ENCODE measurements at regions not wholly inside any gene's neighbourhood (a gene's known extent, or its start where the extent isn't known, plus 50 kb on each side); places are given as distances from the start of the nearest gene placed in this dataset.

DNA sequence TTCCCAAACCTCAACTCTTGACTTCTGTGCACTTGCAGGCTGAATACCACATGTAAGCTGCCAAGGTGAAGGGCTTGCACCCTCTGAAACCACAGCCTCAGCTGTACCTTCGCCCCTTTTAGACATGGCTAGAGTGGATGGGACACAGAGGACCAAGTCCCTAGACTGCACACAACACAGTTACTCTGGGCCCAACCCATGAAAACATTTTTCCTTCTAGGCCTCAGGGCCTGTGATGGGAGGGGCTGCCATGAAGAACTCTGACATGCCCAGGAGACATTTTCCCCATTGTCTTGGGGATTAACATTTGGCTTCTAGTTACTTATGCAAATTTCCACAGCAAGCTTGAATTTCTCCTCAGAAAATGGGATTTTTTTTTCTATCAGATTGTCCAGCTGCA, 331.0 kb upstream of the RGMB start:
- POLR2A ChIA-PET = no interaction called here
- Mint-ChIP-seq H3K4me1 (ENCODE audit: low read depth, unreplicated experiment) (no peaks in the 10 kb centered on the region), H3K36me3 (ENCODE audit: insufficient read depth, unreplicated experiment) (no peaks in the 10 kb centered on the region), H3K27ac (ENCODE audit: unreplicated experiment) (no peak overlapping the region), H3K4me3 (ENCODE audit: unreplicated experiment) (no peak overlapping the region), H3K9me3 (ENCODE audit: unreplicated experiment) (peaks cover 12% of the 10 kb centered on the region), H3K27me3 (ENCODE audit: insufficient read depth, unreplicated experiment) (no peaks in the 10 kb centered on the region)
- no peaks in the 10 kb centered on the region for H3K36me3 ChIP-seq (ENCODE audit: control insufficient read depth, insufficient read depth, low read length)
- no peaks in the 10 kb centered on the region for H3K27me3 ChIP-seq (replicated peaks; ENCODE audit: control insufficient read depth, insufficient read depth, low read length)
- no peaks in the 10 kb centered on the region for H3K4me1 ChIP-seq
- no peak overlapping the region for H3K4me3 ChIP-seq (ENCODE audit: low read depth, low read length)
- no peak for DNase-seq
- TF ChIP-seq, protein P1, sequence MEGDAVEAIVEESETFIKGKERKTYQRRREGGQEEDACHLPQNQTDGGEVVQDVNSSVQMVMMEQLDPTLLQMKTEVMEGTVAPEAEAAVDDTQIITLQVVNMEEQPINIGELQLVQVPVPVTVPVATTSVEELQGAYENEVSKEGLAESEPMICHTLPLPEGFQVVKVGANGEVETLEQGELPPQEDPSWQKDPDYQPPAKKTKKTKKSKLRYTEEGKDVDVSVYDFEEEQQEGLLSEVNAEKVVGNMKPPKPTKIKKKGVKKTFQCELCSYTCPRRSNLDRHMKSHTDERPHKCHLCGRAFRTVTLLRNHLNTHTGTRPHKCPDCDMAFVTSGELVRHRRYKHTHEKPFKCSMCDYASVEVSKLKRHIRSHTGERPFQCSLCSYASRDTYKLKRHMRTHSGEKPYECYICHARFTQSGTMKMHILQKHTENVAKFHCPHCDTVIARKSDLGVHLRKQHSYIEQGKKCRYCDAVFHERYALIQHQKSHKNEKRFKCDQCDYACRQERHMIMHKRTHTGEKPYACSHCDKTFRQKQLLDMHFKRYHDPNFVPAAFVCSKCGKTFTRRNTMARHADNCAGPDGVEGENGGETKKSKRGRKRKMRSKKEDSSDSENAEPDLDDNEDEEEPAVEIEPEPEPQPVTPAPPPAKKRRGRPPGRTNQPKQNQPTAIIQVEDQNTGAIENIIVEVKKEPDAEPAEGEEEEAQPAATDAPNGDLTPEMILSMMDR (IDR thresholded peaks at IDR 0.05; ENCODE audit: insufficient read depth in 1 of 2, low read depth in 1 of 2, low read length in 1 of 2, severe bottlenecking in 1 of 2, unreplicated experiment in 1 of 2) = no peak
- intact Hi-C loops (cut with micrococcal nuclease; ENCODE audit: unreplicated experiment) = no loop called here
- no TSS peak for BruUV-seq (replicated peaks)
- CTCF ChIA-PET = no interaction called here
- H3K9me3 ChIP-seq = no peaks in the 10 kb centered on the region; the same call in 1 of the 2 replicates

DNA sequence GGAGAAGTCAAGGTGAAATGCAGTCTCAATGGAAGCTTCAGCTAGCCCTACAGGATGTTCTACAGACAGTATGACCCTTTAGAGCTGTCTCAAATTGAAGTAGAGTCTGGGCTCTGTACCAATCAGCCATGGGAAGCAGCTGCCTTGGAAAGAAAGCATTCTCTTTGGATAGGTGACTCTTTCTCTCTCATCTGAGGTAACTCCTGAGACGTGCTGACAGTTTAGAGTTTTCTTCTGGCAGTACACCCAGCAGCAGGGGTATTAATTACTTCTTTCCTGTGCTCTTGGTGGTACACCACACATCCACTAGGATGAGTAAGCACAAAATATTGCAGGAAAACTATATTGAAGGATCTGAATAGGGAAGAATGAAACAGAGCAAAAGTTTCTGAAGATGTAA, 329.6 kb upstream of the RGMB start:
- H3K36me3 Mint-ChIP-seq (ENCODE audit: insufficient read depth, unreplicated experiment) = no peaks in the 10 kb centered on the region
- no peak overlapping the region for H3K27ac Mint-ChIP-seq (ENCODE audit: unreplicated experiment)
- no peaks in the 10 kb centered on the region for H3K4me1 ChIP-seq
- no peak overlapping the region for H3K4me3 Mint-ChIP-seq (ENCODE audit: unreplicated experiment)
- DNase-seq = no peak
- no TSS peak for BruUV-seq (replicated peaks)
- no peaks in the 10 kb centered on the region; the same call in 1 of the 2 replicates for H3K9me3 ChIP-seq
- no peaks in the 10 kb centered on the region for H3K36me3 ChIP-seq (ENCODE audit: control insufficient read depth, insufficient read depth, low read length)
- ChIA-PET POLR2A (no interaction called here), CTCF (no interaction called here)
- H3K9me3 Mint-ChIP-seq (ENCODE audit: unreplicated experiment) = peaks cover 12% of the 10 kb centered on the region
- H3K27me3 ChIP-seq (replicated peaks; ENCODE audit: control insufficient read depth, insufficient read depth, low read length) = no peaks in the 10 kb centered on the region
- TF ChIP-seq, protein P1 (IDR thresholded peaks at IDR 0.05; ENCODE audit: insufficient read depth in 1 of 2, low read depth in 1 of 2, low read length in 1 of 2, severe bottlenecking in 1 of 2, unreplicated experiment in 1 of 2) = no peak
- H3K27me3 Mint-ChIP-seq (ENCODE audit: insufficient read depth, unreplicated experiment) = peaks cover 4% of the 10 kb centered on the region
- intact Hi-C loops (cut with micrococcal nuclease; ENCODE audit: unreplicated experiment) = no loop called here
- H3K4me3 ChIP-seq (ENCODE audit: low read depth, low read length) = no peak overlapping the region
- no peaks in the 10 kb centered on the region for H3K4me1 Mint-ChIP-seq (ENCODE audit: low read depth, unreplicated experiment)

DNA sequence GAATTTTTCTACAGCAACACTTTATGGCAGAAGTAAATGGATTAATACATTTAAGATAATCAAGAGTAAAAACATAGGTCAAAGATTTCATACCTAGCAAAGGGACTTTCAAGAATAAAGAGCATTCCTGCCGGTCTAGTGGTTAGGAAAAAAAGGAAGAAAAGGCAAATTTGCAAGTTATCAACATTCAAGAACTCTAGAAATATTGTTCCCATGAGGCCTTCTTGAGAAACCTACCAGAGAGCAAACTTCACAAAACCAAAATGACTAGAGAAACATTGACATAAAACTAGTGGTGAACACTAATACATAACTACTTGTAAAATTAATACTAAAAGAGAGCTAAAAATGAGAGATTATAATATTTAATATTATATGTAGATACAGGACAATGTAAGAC, 320.2 kb upstream of the RGMB start:
- Mint-ChIP-seq H3K4me1 (ENCODE audit: low read depth, unreplicated experiment) (no peaks in the 10 kb centered on the region), H3K4me3 (ENCODE audit: unreplicated experiment) (no peak overlapping the region), H3K36me3 (ENCODE audit: insufficient read depth, unreplicated experiment) (no peaks in the 10 kb centered on the region), H3K27ac (ENCODE audit: unreplicated experiment) (no peak overlapping the region), H3K27me3 (ENCODE audit: insufficient read depth, unreplicated experiment) (peaks cover 5% of the 10 kb centered on the region), H3K9me3 (ENCODE audit: unreplicated experiment) (no peaks in the 10 kb centered on the region)
- TF ChIP-seq, protein P1 (IDR thresholded peaks at IDR 0.05; ENCODE audit: insufficient read depth in 1 of 2, low read depth in 1 of 2, low read length in 1 of 2, severe bottlenecking in 1 of 2, unreplicated experiment in 1 of 2) = no peak
- Histone ChIP-seq H3K36me3 (ENCODE audit: control insufficient read depth, insufficient read depth, low read length) (no peaks in the 10 kb centered on the region), H3K4me3 (ENCODE audit: low read depth, low read length) (no peak overlapping the region), H3K27me3 (replicated peaks; ENCODE audit: control insufficient read depth, insufficient read depth, low read length) (no peaks in the 10 kb centered on the region), H3K4me1 (no peaks in the 10 kb centered on the region), H3K9me3 (no peaks in the 10 kb centered on the region)
- no TSS peak for BruUV-seq (replicated peaks)
- POLR2A ChIA-PET = no interaction called here
- CTCF ChIA-PET = no interaction called here
- no peak for DNase-seq
- intact Hi-C loops (cut with micrococcal nuclease; ENCODE audit: unreplicated experiment) = no loop called here
